ENCODE measurements at regions not wholly inside any gene's neighbourhood (a gene's known extent, or its start where the extent isn't known, plus 50 kb on each side); places are given as distances from the start of the nearest gene placed in this dataset.

- Histone ChIP-seq H3K4me3 (ENCODE audit: control insufficient read depth in 2 of 3, extremely low read depth in 1 of 3, insufficient read depth in 2 of 3, low read depth in 1 of 3, low read length in 3 of 3) (no peak overlapping the region), H3K4me2 (ENCODE audit: control insufficient read depth, extremely low read depth, insufficient read depth, low read depth, low read length) (no peak overlapping the region)
Observed at GRCh38 chr5:124456249-124456648, 290.2 kb downstream of the ZNF608 start.

DNA sequence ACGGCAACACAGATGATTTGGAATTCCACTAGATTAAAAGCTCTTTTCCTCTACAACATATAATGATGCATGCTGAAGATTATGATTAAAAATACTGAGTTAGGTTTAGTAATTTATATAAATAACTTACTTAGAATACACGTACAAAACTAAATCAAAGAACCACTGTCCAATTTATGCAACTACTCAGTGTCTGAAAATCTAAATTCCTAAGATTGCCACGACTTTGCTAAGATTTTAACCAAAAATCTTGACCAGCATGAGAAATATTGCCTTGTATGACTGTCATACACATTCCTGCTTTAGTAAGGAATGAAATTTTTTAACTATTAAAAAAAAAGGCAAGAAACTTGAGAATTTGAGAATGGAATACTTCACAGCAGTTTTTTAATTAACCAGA lies 292.4 kb downstream of the ZNF608 start:
- Histone ChIP-seq H2AFZ (ENCODE audit: control insufficient read depth, low read length) (no peak overlapping the region), H3K9me3 (ENCODE audit: control insufficient read depth, low read depth, low read length) (no peaks in the 10 kb centered on the region), H3K4me2 (ENCODE audit: control insufficient read depth, extremely low read depth, insufficient read depth, low read depth, low read length) (no peak overlapping the region), H3K9me1 (ENCODE audit: control insufficient read depth, extremely low read depth, insufficient read depth, low read length) (no peaks in the 10 kb centered on the region), H3K27me3 (ENCODE audit: control insufficient read depth, extremely low read depth, insufficient read depth, low read length) (no peaks in the 10 kb centered on the region), H3K36me3 (ENCODE audit: control insufficient read depth in 2 of 2, extremely low read depth in 1 of 2, insufficient read depth in 2 of 2, low read length in 2 of 2) (no peaks in the 10 kb centered on the region), H3K4me1 (ENCODE audit: control insufficient read depth, extremely low read depth, insufficient read depth, low read length) (no peaks in the 10 kb centered on the region), H3K9ac (ENCODE audit: control insufficient read depth, extremely low read depth, insufficient read depth, low read length) (no peak overlapping the region), H3K27ac (ENCODE audit: control insufficient read depth, insufficient read depth, low read length) (no peak overlapping the region), H4K20me1 (ENCODE audit: control insufficient read depth, extremely low read depth, insufficient read depth, low read length) (no peaks in the 10 kb centered on the region), H3K4me3 (ENCODE audit: control insufficient read depth in 2 of 3, extremely low read depth in 1 of 3, insufficient read depth in 2 of 3, low read depth in 1 of 3, low read length in 3 of 3) (no peak overlapping the region), H3K79me2 (ENCODE audit: control insufficient read depth, insufficient read depth, low read length) (no peaks in the 10 kb centered on the region)
- dilution Hi-C loops (cut with MboI; ENCODE audit: extremely low pct_ligation_motif_present, low sequenced_read_pairs): no loop called here
- DNase-seq (ENCODE audit: low read depth, low spot score) (no peak), FAIRE-seq (no peak)
- TF ChIP-seq, protein P1, sequence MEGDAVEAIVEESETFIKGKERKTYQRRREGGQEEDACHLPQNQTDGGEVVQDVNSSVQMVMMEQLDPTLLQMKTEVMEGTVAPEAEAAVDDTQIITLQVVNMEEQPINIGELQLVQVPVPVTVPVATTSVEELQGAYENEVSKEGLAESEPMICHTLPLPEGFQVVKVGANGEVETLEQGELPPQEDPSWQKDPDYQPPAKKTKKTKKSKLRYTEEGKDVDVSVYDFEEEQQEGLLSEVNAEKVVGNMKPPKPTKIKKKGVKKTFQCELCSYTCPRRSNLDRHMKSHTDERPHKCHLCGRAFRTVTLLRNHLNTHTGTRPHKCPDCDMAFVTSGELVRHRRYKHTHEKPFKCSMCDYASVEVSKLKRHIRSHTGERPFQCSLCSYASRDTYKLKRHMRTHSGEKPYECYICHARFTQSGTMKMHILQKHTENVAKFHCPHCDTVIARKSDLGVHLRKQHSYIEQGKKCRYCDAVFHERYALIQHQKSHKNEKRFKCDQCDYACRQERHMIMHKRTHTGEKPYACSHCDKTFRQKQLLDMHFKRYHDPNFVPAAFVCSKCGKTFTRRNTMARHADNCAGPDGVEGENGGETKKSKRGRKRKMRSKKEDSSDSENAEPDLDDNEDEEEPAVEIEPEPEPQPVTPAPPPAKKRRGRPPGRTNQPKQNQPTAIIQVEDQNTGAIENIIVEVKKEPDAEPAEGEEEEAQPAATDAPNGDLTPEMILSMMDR (optimal IDR thresholded peaks at IDR 0.05 in 1 of 3, IDR thresholded peaks at IDR 0.05 in 1 of 3, conservative IDR thresholded peaks at IDR 0.05 in 1 of 3; ENCODE audit: extremely low read depth in 1 of 3, insufficient read depth in 2 of 3, low read length in 3 of 3): no peak
- TF ChIP-seq EZH2 (IDR thresholded peaks at IDR 0.05; ENCODE audit: low read length): no peak

More at GRCh38 chr5:124456249-124456648, 290.2 kb downstream of the ZNF608 start:
- H3K4me1 ChIP-seq (ENCODE audit: control insufficient read depth, extremely low read depth, insufficient read depth, low read length): no peaks in the 10 kb centered on the region
- no peak overlapping the region for H3K27ac ChIP-seq (ENCODE audit: control insufficient read depth, insufficient read depth, low read length)
- H3K27me3 ChIP-seq (ENCODE audit: control insufficient read depth, extremely low read depth, insufficient read depth, low read length): no peaks in the 10 kb centered on the region
- dilution Hi-C loops (cut with MboI; ENCODE audit: extremely low pct_ligation_motif_present, low sequenced_read_pairs): no loop called here
- H3K9ac ChIP-seq (ENCODE audit: control insufficient read depth, extremely low read depth, insufficient read depth, low read length): no peak overlapping the region
- DNase-seq (ENCODE audit: low read depth, low spot score): no peak
- H3K79me2 ChIP-seq (ENCODE audit: control insufficient read depth, insufficient read depth, low read length): no peaks in the 10 kb centered on the region
- TF ChIP-seq, protein P1 (optimal IDR thresholded peaks at IDR 0.05 in 1 of 3, IDR thresholded peaks at IDR 0.05 in 1 of 3, conservative IDR thresholded peaks at IDR 0.05 in 1 of 3; ENCODE audit: extremely low read depth in 1 of 3, insufficient read depth in 2 of 3, low read length in 3 of 3): no peak
- TF ChIP-seq EZH2 (IDR thresholded peaks at IDR 0.05; ENCODE audit: low read length): no peak
- no peaks in the 10 kb centered on the region for H3K9me3 ChIP-seq (ENCODE audit: control insufficient read depth, low read depth, low read length)
- no peaks in the 10 kb centered on the region for H3K36me3 ChIP-seq (ENCODE audit: control insufficient read depth in 2 of 2, extremely low read depth in 1 of 2, insufficient read depth in 2 of 2, low read length in 2 of 2)
- no peak for FAIRE-seq
- no peaks in the 10 kb centered on the region for H4K20me1 ChIP-seq (ENCODE audit: control insufficient read depth, extremely low read depth, insufficient read depth, low read length)
- H2AFZ ChIP-seq (ENCODE audit: control insufficient read depth, low read length): no peak overlapping the region
- no peaks in the 10 kb centered on the region for H3K9me1 ChIP-seq (ENCODE audit: control insufficient read depth, extremely low read depth, insufficient read depth, low read length)

All from keratinocyte (primary cell).